KMS-11 (cell line): ENCODE measurements at regions not wholly inside any gene's neighbourhood (a gene's known extent, or its start where the extent isn't known, plus 50 kb on each side); places are given as distances from the start of the nearest gene placed in this dataset.

Experiments
- H2AFZ ChIP-seq: fragments of 200-600 bp; sonication (generic); 2 replicates; pipeline ENCODE4 v1.6.1; 2016; ENCODE audit warnings: antibody characterized with exemption, mixed run types, low read depth
- H3K27ac ChIP-seq: fragments of 200-600 bp; sonication (generic); 2 replicates; pipeline ENCODE4 v1.6.1; 2016; ENCODE audit warnings: mild to moderate bottlenecking, mixed run types
- H3K27me3 ChIP-seq: fragments of 200-600 bp; sonication (generic); 2 replicates; pipeline ENCODE4 v1.6.1; 2017; ENCODE audit warnings: mild to moderate bottlenecking, low read depth, mixed run types, moderate library complexity; ENCODE audit not compliant: insufficient read depth
- H3K36me3 ChIP-seq: fragments of 200-600 bp; sonication (generic); 2 replicates; pipeline ENCODE4 v1.6.1; 2017; ENCODE audit warnings: mild to moderate bottlenecking, mixed run types; ENCODE audit not compliant: insufficient read depth
- H3K4me1 ChIP-seq: fragments of 200-600 bp; sonication (generic); 2 replicates; pipeline ENCODE4 v1.6.1; 2016; ENCODE audit warnings: mild to moderate bottlenecking, low read depth, mixed run types; ENCODE audit not compliant: poor library complexity, severe bottlenecking
- H3K4me2 ChIP-seq: fragments of 200-600 bp; sonication (generic); 2 replicates; pipeline ENCODE4 v1.7.0; 2016; ENCODE audit warnings: mild to moderate bottlenecking, mixed run types
- H3K4me3 ChIP-seq: fragments of 200-600 bp; sonication (generic); IDR thresholded peaks from 2 replicates; pipeline ENCODE4 v1.6.1; 2017; ENCODE audit warnings: low read depth, low read length, mixed read lengths; ENCODE audit not compliant: insufficient read depth
- H3K79me2 ChIP-seq: fragments of 200-600 bp; sonication (generic); 2 replicates; pipeline ENCODE4 v1.6.1; 2016; ENCODE audit warnings: low read depth, mixed run types; ENCODE audit not compliant: insufficient read depth
- H3K9ac ChIP-seq: fragments of 200-600 bp; sonication (generic); 2 replicates; pipeline ENCODE4 v1.6.1; 2016; ENCODE audit warnings: mild to moderate bottlenecking, mixed run types
- H4K20me1 ChIP-seq: fragments of 200-600 bp; sonication (generic); 2 replicates; pipeline ENCODE4 v1.6.1; 2016; ENCODE audit warnings: mild to moderate bottlenecking, mixed run types; ENCODE audit not compliant: insufficient read depth
- CTCF ChIP-seq: fragments of 200-600 bp; sonication (generic); conservative IDR thresholded peaks from 2 replicates; pipeline ENCODE4 v1.6.1; 2017; ENCODE audit warnings: low read depth, mild to moderate bottlenecking, antibody characterized with exemption, low read length, moderate library complexity, mixed read lengths

- Histone ChIP-seq H3K9ac (no peak overlapping the region), H3K79me2 (no peaks in the 10 kb centered on the region), H3K4me3 (no peak overlapping the region), H3K4me2 (no peak overlapping the region), H3K4me1 (peaks cover 5% of the 10 kb centered on the region), H2AFZ (no peak overlapping the region), H4K20me1 (no peaks in the 10 kb centered on the region), H3K27me3 (no peaks in the 10 kb centered on the region), H3K27ac (no peak overlapping the region), H3K36me3 (no peaks in the 10 kb centered on the region)
- TF ChIP-seq CTCF, result no peak
Observed at GRCh38 chr1:192872010-192872409, 63.2 kb downstream of the RGS2 start.

- H3K4me1 ChIP-seq, result peaks cover 21% of the 10 kb centered on the region
- H3K79me2 ChIP-seq, result no peaks in the 10 kb centered on the region
- H2AFZ ChIP-seq, result no peak overlapping the region
- H4K20me1 ChIP-seq, result no peaks in the 10 kb centered on the region
- no peaks in the 10 kb centered on the region for H3K27me3 ChIP-seq
- H3K9ac ChIP-seq, result no peak overlapping the region
- no peak overlapping the region for H3K4me2 ChIP-seq
- no peaks in the 10 kb centered on the region for H3K36me3 ChIP-seq
- no peak overlapping the region for H3K4me3 ChIP-seq
- H3K27ac ChIP-seq, result no peak overlapping the region
- no peak for TF ChIP-seq CTCF
Observed at GRCh38 chr1:192873836-192874235, 65.0 kb downstream of the RGS2 start.

GRCh38 chr1:192876633-192877032 is 67.8 kb downstream of the RGS2 start:
- Histone ChIP-seq H3K79me2 (no peaks in the 10 kb centered on the region), H3K4me2 (no peak overlapping the region), H3K9ac (no peak overlapping the region), H2AFZ (no peak overlapping the region), H3K27ac (no peak overlapping the region), H3K27me3 (no peaks in the 10 kb centered on the region), H4K20me1 (no peaks in the 10 kb centered on the region), H3K36me3 (no peaks in the 10 kb centered on the region), H3K4me1 (peaks cover 21% of the 10 kb centered on the region), H3K4me3 (no peak overlapping the region)
- TF ChIP-seq CTCF, result no peak

- no peak overlapping the region for H3K4me3 ChIP-seq
- no peak overlapping the region for H3K27ac ChIP-seq
- H3K79me2 ChIP-seq, result no peaks in the 10 kb centered on the region
- H3K4me1 ChIP-seq, result peaks cover 21% of the 10 kb centered on the region
- no peak overlapping the region for H2AFZ ChIP-seq
- peak overlapping the region; percentile 27; the same call in 1 of the 2 replicates for H3K4me2 ChIP-seq
- no peaks in the 10 kb centered on the region for H3K27me3 ChIP-seq
- H3K36me3 ChIP-seq, result no peaks in the 10 kb centered on the region
- H3K9ac ChIP-seq, result no peak overlapping the region
- no peaks in the 10 kb centered on the region for H4K20me1 ChIP-seq
- TF ChIP-seq CTCF, result no peak
Observed at GRCh38 chr1:192877283-192877886, 68.5 kb downstream of the RGS2 start.
